Ovary (tissue), 3 donors: ENCODE measurements at regions not wholly inside any gene's neighbourhood (a gene's known extent, or its start where the extent isn't known, plus 50 kb on each side); places are given as distances from the start of the nearest gene placed in this dataset.

ENCODE experiments used
- CTCF ChIP-seq, 3 donors: fragments of 450-650 bp in 2 of 3; fragments of 200-600 bp in 1 of 3; IDR thresholded peaks; one replicate each; pipeline versions ENCODE4 v1.5.1 to v1.8.0; 2016 to 2022; ENCODE audit warnings: antibody characterized with exemption in 3 of 3, mild to moderate bottlenecking in 1 of 3
- EP300 ChIP-seq: sonication (generic); formaldehyde crosslinking; IDR thresholded peaks from one replicate; pipeline ENCODE4 v1.6.1; 2017; ENCODE audit warnings: antibody characterized with exemption
- donor health status: DM: no; HTN: no; CAD: no.

- TF ChIP-seq EP300 (no peak), CTCF (IDR thresholded peaks at IDR 0.05) (no peak)
Measured at GRCh38 chr5:98713856-98714255, 59.6 kb upstream of the RGMB start.
